ENCODE measurements at regions not wholly inside any gene's neighbourhood (a gene's known extent, or its start where the extent isn't known, plus 50 kb on each side); places are given as distances from the start of the nearest gene placed in this dataset.

DNA sequence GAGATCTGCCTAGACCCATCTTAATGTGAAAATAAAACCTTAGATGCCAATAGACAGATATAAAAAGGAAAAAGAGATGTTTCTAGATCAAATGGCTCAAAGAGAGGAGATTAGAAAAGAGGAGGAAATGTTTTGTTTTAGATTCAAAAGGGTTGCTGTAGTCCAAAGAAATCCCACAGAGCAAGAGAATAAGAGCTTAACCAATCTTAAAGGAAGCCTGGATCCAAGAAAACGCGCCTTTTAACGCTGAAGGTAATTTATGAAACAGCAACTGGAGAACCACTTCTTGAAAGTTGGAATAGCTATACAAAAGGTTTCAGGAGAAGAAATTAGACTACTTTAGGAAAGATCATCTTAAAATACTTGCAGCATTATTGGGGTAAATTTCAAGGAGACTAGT, 298.8 kb downstream of the BRINP2 start:
- TF ChIP-seq, protein P1, sequence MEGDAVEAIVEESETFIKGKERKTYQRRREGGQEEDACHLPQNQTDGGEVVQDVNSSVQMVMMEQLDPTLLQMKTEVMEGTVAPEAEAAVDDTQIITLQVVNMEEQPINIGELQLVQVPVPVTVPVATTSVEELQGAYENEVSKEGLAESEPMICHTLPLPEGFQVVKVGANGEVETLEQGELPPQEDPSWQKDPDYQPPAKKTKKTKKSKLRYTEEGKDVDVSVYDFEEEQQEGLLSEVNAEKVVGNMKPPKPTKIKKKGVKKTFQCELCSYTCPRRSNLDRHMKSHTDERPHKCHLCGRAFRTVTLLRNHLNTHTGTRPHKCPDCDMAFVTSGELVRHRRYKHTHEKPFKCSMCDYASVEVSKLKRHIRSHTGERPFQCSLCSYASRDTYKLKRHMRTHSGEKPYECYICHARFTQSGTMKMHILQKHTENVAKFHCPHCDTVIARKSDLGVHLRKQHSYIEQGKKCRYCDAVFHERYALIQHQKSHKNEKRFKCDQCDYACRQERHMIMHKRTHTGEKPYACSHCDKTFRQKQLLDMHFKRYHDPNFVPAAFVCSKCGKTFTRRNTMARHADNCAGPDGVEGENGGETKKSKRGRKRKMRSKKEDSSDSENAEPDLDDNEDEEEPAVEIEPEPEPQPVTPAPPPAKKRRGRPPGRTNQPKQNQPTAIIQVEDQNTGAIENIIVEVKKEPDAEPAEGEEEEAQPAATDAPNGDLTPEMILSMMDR (IDR thresholded peaks at IDR 0.05; ENCODE audit: low read depth, low read length): no peak
- no peak for TF ChIP-seq POLR2A (IDR thresholded peaks at IDR 0.05; ENCODE audit: extremely low read depth, insufficient read length)
- TF ChIP-seq, protein P2, sequence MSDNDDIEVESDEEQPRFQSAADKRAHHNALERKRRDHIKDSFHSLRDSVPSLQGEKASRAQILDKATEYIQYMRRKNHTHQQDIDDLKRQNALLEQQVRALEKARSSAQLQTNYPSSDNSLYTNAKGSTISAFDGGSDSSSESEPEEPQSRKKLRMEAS (IDR thresholded peaks at IDR 0.05; ENCODE audit: low read depth, low read length): no peak
